Lung (tissue), 11 donors: ENCODE measurements at regions not wholly inside any gene's neighbourhood (a gene's known extent, or its start where the extent isn't known, plus 50 kb on each side); places are given as distances from the start of the nearest gene placed in this dataset.
A peak's percentile ranks its signal among the peaks of the same experiment; 100 is the strongest.

Source experiments
- ATAC-seq: fragments of 200-7000 bp; cut with Tn5 transposase; one replicate; pipeline ENCODE4 v1.9.1; 2020; ENCODE audit warnings: moderate number of reproducible peaks; ENCODE audit not compliant: insufficient read depth, low FRiP score
- DNase-seq, 3 donors: peaks; one replicate each; pipeline ENCODE4 v3.0.0-alpha.2; 2013 to 2017
- H3K27ac ChIP-seq, 2 donors: one replicate each; pipeline ENCODE4 v1.5.1; 2013; ENCODE audit warnings: mild to moderate bottlenecking in 2 of 2, moderate library complexity in 2 of 2, control low read depth in 1 of 2, inconsistent platforms in 1 of 2, low read depth in 1 of 2, low read length in 1 of 2
- H3K27me3 ChIP-seq, 3 donors: one replicate each; pipeline ENCODE4 v1.5.1; 2013; ENCODE audit warnings: low read length in 2 of 3; ENCODE audit not compliant: control insufficient read depth in 3 of 3, insufficient read depth in 3 of 3
- H3K36me3 ChIP-seq, 4 donors: one replicate each; pipeline ENCODE4 v1.5.1; 2013; ENCODE audit warnings: low read length in 4 of 4, mild to moderate bottlenecking in 1 of 4, moderate library complexity in 1 of 4; ENCODE audit not compliant: control insufficient read depth in 4 of 4, insufficient read depth in 4 of 4
- H3K4me1 ChIP-seq, 5 donors: one replicate each; pipeline ENCODE4 v1.5.1; 2013; ENCODE audit warnings: low read length in 5 of 5, mild to moderate bottlenecking in 2 of 5, moderate library complexity in 1 of 5; ENCODE audit not compliant: control insufficient read depth in 5 of 5, insufficient read depth in 5 of 5
- H3K4me3 ChIP-seq: one replicate; pipeline ENCODE4 v1.5.1; 2013; ENCODE audit warnings: mild to moderate bottlenecking, control low read depth, moderate library complexity
- H3K9ac ChIP-seq, 2 donors: one replicate each; pipeline ENCODE4 v1.5.1; 2013; ENCODE audit warnings: low read length in 2 of 2, control low read depth in 1 of 2; ENCODE audit not compliant: insufficient read depth in 1 of 2
- H3K9me3 ChIP-seq, 4 donors: one replicate each; pipeline ENCODE4 v1.5.1; 2013; ENCODE audit warnings: low read length in 3 of 4, mild to moderate bottlenecking in 1 of 4, moderate library complexity in 1 of 4; ENCODE audit not compliant: control insufficient read depth in 4 of 4, insufficient read depth in 3 of 4
- WGBS, 2 donors: extraction: QIAGEN DNeasy Blood & Tissue Kit; methylation state at CpG; one replicate each; pipeline ENCODE4 v1.1.7; 2013; 5-methylcytosine and 5-hydroxymethylcytosine counted together
- TF ChIP-seq, protein P1 (sequence below): IDR thresholded peaks from 2 replicates; pipeline ENCODE4 v1.5.1; 2012; ENCODE audit warnings: mild to moderate bottlenecking; ENCODE audit errors: control extremely low read depth, extremely low read depth
- donor health status: control.
- donor health status: control.
- donor health status: Bipolar disorder and iron deficiency.
- donor health status: healthy.
- donor health status: DM: yes; HTN: yes; CAD: no.

DNA sequence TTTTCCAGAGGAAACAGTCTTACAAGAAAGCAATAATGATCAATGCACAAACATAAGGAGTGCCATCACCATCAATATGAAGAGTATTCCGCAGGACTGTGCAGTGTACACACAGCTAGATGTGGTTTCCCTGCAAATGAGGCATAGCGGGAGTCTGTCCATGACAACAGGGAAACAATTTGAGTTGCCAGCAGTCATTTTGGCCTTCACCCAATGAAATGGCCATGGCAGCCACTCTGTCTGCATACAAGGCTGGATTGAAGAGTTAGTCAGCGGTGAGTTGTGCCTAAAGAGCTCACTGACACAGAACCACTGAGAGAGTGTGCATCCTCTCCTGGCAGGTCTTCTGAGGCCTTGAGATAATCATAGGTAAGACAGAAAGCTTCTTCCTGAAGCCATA, 303.3 kb downstream of the IPMK start:
- no peak for ATAC-seq
- 89 to 90% methylated on average over 3 of the region's 3 CpGs for WGBS, 2 donors

DNA sequence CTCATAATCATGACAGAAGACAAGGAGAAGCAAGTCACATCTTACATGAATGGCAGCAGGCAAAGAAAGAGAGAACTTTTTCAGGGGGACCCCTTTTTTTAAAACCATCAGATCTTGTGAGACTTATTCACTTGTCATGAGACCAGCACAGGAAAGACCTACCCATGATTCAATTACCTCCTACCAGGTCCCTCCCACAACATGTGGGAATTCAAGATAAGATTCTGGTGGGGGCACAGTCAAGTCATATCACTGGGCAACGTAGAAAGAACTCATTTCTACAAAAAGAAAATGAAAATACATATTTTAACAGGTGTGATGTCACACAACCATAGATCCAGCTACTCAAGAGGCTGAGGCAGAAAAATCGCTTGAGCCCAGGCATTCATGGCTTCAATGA, 304.1 kb downstream of the IPMK start:
- no peaks in the 10 kb centered on the region for H3K9me3 ChIP-seq
- TF ChIP-seq, protein P1, sequence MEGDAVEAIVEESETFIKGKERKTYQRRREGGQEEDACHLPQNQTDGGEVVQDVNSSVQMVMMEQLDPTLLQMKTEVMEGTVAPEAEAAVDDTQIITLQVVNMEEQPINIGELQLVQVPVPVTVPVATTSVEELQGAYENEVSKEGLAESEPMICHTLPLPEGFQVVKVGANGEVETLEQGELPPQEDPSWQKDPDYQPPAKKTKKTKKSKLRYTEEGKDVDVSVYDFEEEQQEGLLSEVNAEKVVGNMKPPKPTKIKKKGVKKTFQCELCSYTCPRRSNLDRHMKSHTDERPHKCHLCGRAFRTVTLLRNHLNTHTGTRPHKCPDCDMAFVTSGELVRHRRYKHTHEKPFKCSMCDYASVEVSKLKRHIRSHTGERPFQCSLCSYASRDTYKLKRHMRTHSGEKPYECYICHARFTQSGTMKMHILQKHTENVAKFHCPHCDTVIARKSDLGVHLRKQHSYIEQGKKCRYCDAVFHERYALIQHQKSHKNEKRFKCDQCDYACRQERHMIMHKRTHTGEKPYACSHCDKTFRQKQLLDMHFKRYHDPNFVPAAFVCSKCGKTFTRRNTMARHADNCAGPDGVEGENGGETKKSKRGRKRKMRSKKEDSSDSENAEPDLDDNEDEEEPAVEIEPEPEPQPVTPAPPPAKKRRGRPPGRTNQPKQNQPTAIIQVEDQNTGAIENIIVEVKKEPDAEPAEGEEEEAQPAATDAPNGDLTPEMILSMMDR = no peak
- H3K27me3 ChIP-seq = no peaks in the 10 kb centered on the region
- peaks cover 0 to 4% (median 0%) of the 10 kb centered on the region in 5 donors for H3K4me1 ChIP-seq
- no peak overlapping the region for H3K9ac ChIP-seq
- no peaks in the 10 kb centered on the region for H3K36me3 ChIP-seq
- peak overlapping the region in 1 of 2 donors; percentile 24 for H3K27ac ChIP-seq
- ATAC-seq (no peak), DNase-seq (no peak)
- no peak overlapping the region for H3K4me3 ChIP-seq
- WGBS, 2 donors = 51 to 54% methylated on average over 2 of the region's 2 CpGs

More for the DNA sequence above, 303.3 kb downstream of the IPMK start:
- DNase-seq = peak; percentile 38 to 55 (median 45)
- Histone ChIP-seq H3K4me1 (peaks cover 0 to 3% (median 0%) of the 10 kb centered on the region in 5 donors), H3K9me3 (no peaks in the 10 kb centered on the region), H3K36me3 (no peaks in the 10 kb centered on the region), H3K27me3 (no peaks in the 10 kb centered on the region), H3K9ac (no peak overlapping the region), H3K4me3 (no peak overlapping the region), H3K27ac (peak overlapping the region in 1 of 2 donors; percentile 24)
- TF ChIP-seq, protein P1 = no peak

DNA sequence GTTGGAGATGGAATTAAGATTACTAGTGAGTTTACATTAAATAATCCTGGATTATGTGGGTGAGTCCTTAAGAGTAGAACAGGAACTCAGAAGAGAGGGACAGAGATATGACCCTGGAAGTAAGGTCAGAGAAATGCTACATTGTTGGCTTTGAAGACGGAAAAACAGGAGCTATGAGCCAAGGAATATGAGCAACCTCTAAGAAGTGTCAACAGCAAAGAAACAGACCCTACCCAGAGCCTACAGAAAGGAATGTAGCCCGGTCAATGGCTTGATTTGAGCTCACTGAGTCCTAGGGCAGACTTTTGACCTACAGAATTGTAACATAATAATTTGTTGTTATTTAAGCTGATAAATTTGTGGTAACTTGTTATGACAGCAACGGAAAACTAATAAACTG, 304.9 kb downstream of the IPMK start:
- Histone ChIP-seq H3K4me1 (peaks cover 0 to 4% (median 0%) of the 10 kb centered on the region in 5 donors), H3K27ac (peak overlapping the region in 1 of 2 donors; percentile 45), H3K27me3 (no peaks in the 10 kb centered on the region), H3K36me3 (no peaks in the 10 kb centered on the region), H3K9ac (no peak overlapping the region), H3K4me3 (no peak overlapping the region), H3K9me3 (no peaks in the 10 kb centered on the region)
- TF ChIP-seq, protein P1 = no peak
- ATAC-seq (no peak), DNase-seq (no peak)
- WGBS, 2 donors = 75 to 77% methylated on average over 3 of the region's 3 CpGs

DNA sequence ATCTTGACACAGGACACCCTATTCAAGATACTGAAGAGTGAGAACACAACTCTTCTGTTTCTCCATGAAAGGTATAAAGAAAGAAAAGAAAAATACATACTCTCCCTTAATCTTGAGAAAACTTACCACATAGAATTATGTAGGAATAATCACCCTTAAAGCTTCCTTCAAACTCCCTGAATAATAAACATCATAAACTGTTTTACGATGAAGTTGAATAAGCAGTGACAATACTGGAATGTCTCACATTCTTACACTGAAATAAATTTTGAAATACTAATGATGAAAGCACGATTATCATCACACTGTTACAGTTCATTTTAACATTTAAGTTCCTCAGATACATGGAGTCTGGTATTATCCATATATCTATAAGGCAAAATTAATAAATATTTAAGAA, 306.2 kb downstream of the IPMK start:
- DNase-seq (peak in 1 of 3 donors; percentile 4), ATAC-seq (no peak)
- Histone ChIP-seq H3K9me3 (no peaks in the 10 kb centered on the region), H3K4me3 (no peak overlapping the region), H3K9ac (no peak overlapping the region), H3K4me1 (peaks cover 0 to 4% (median 0%) of the 10 kb centered on the region in 5 donors), H3K36me3 (no peaks in the 10 kb centered on the region), H3K27me3 (no peaks in the 10 kb centered on the region), H3K27ac (no peak overlapping the region)
- 71 to 76% methylated on average over 2 of the region's 2 CpGs for WGBS, 2 donors
- TF ChIP-seq, protein P1 = no peak
